ENCODE measurements at regions not wholly inside any gene's neighbourhood (a gene's known extent, or its start where the extent isn't known, plus 50 kb on each side); places are given as distances from the start of the nearest gene placed in this dataset.
A peak's percentile ranks its signal among the peaks of the same experiment; 100 is the strongest.

DNA sequence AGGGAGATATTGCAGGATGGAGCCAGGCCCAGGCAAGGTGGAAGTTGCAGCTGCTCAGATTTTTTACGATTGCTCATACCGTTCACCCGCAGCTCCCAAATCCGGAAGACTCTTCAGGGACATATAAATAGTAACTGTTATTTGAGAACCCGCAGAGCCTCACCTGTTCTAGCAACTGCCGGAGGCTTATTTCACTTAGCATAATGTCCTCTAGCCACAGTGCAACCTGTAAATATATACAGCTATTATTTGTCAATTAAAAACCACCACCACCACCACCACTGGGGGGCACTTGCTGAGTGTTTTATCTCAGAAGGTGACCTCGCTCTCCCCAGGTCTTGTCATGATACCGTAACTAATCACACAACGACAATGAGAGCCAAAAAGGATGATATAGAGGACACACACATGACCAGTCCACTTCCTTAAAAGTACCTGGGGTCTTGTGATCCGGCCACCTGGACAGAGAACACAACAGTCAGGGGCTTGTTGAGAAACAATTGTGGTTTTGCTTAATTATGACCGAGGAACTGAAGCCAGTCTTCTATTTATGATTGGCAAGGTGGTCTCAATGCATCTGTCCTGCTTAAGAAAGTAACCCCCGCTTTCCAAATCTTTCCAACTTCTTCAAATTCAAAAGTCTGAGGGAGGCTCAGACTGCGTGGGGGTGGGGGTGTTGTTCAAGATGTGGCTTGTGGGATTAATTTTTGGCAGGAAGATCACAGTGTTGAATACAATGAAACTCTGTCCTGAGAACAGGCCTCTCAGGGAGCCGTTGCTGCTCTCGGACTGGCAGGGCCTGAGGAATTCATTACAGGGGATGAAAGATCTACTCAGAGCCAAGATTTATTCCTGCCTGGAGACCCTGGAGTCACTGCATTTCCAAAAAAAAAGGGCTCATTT lies 72.3 kb upstream of the PRNP start:
- 0 out of 2 replicates have a peak, but pooled peaks cover 8% of the 10 kb centered on the region for H3K9me3 ChIP-seq
- H4K20me1 ChIP-seq = no peaks in the 10 kb centered on the region
- H3K27me3 ChIP-seq = no peaks in the 10 kb centered on the region
- H3K4me1 ChIP-seq = peaks cover 21% of the 10 kb centered on the region
- TF ChIP-seq Cebpa-rat (IDR thresholded peaks at IDR 0.05) = no peak
- no peak overlapping the region for H3K4me3 ChIP-seq
- no peak overlapping the region for H3K9ac ChIP-seq
- H3K27ac ChIP-seq = no peak overlapping the region
- no peaks in the 10 kb centered on the region for H3K36me3 ChIP-seq
- peak overlapping the region; percentile 40; the same call in 1 of the 2 replicates for H3K4me2 ChIP-seq

DNA sequence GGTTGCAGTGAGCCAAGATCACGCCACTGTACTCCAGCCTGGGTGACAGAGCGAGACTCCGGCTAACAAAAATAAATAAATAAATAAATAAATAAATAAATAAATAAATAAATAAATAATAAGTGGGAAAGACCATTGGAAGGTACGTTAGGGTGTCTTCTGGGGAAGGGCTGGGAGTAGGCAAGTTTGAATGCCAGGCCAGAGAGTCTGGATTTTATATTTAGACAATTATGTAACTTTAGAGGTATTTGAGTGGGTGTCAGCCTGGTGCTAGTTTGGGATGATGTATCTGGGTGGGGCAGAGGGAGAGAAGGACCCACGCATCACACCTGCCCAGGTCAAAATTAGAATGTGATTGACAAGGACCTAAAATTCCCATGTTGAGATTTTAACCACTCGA lies 73.1 kb upstream of the PRNP start:
- no peaks in the 10 kb centered on the region for H3K27me3 ChIP-seq
- 0 out of 2 replicates have a peak, but pooled peaks cover 8% of the 10 kb centered on the region for H3K9me3 ChIP-seq
- no peak overlapping the region for H3K4me3 ChIP-seq
- no peaks in the 10 kb centered on the region for H3K36me3 ChIP-seq
- TF ChIP-seq Cebpa-rat (IDR thresholded peaks at IDR 0.05) = no peak
- no peak overlapping the region for H3K4me2 ChIP-seq
- H4K20me1 ChIP-seq = no peaks in the 10 kb centered on the region
- H3K9ac ChIP-seq = no peak overlapping the region
- no peak overlapping the region for H3K27ac ChIP-seq
- peaks cover 13% of the 10 kb centered on the region for H3K4me1 ChIP-seq

DNA sequence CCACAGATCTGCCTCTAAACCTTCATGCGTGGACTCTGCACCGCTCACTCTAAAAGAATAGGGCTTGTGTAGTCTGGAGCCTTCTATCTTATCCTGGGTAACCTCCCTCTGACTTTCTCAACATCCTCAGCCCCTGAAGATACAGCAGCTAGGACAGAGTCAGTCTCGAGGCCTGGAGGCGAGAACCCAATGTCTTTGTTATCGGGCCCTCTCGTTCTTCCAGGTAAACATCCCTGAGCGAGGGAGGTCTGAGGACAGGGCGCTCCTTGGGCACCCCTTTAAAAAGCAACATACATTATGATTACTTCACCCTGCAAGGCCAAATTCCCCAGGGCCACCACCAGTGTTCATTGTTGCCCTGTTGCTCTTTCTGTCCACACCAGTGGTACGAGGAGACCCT lies 75.4 kb upstream of the PRNP start:
- Histone ChIP-seq H3K9me3 (no peaks in the 10 kb centered on the region), H4K20me1 (no peaks in the 10 kb centered on the region), H3K4me1 (peaks cover 12% of the 10 kb centered on the region), H3K4me3 (no peak overlapping the region), H3K9ac (no peak overlapping the region), H3K4me2 (no peak overlapping the region), H3K27ac (no peak overlapping the region), H3K36me3 (no peaks in the 10 kb centered on the region), H3K27me3 (no peaks in the 10 kb centered on the region)
- TF ChIP-seq Cebpa-rat (IDR thresholded peaks at IDR 0.05) = no peak

DNA sequence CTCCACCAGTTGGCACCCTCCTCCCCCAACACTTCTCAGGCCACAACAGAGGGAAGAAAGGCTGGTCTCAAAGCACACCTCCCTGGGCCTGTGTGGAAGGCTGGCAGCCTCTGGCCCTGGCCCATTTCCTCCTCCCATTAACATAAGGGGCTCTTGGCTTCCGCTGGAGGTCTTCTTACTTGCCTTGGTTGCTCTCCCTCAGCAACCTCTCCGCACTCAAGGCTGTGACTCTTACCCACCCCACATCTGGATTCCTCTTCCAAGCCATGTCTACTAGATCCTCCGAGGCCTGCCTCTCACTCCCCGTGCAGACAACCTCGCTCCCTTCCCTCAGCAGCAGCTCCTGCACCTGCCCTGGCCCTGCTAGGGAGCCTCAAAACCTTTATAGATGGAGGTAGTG lies 76.7 kb upstream of the PRNP start:
- Histone ChIP-seq H3K9me3 (no peaks in the 10 kb centered on the region), H4K20me1 (no peaks in the 10 kb centered on the region), H3K36me3 (no peaks in the 10 kb centered on the region), H3K27ac (no peak overlapping the region), H3K27me3 (no peaks in the 10 kb centered on the region), H3K4me1 (peaks cover 12% of the 10 kb centered on the region), H3K9ac (no peak overlapping the region), H3K4me2 (no peak overlapping the region), H3K4me3 (no peak overlapping the region)
- no peak for TF ChIP-seq Cebpa-rat (IDR thresholded peaks at IDR 0.05)

DNA sequence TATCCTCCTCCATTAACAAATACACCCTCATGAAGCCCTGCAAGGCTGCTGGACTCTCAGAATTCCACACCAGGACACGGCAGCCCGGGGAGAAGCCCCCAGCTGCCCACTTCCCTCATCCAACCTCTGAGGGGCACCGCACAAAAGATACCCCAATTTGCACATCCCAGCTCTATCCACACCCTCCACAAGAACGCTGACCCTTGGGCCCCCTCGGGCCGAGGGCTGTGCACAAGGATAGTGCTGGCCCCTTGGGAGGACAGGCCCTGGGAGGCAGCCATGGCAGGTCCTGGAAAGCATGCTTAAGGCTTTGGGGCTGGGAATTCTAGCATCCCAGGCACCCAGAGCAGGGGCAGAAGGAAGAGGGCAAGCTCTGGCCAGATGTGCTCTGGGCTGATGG lies 77.4 kb upstream of the PRNP start:
- no peak overlapping the region for H3K4me3 ChIP-seq
- H3K9ac ChIP-seq = no peak overlapping the region
- H3K27ac ChIP-seq = no peak overlapping the region
- H3K9me3 ChIP-seq = no peaks in the 10 kb centered on the region
- no peaks in the 10 kb centered on the region for H3K27me3 ChIP-seq
- H3K4me1 ChIP-seq = peaks cover 6% of the 10 kb centered on the region
- TF ChIP-seq Cebpa-rat (IDR thresholded peaks at IDR 0.05) = no peak
- H3K4me2 ChIP-seq = no peak overlapping the region
- no peaks in the 10 kb centered on the region for H4K20me1 ChIP-seq
- no peaks in the 10 kb centered on the region for H3K36me3 ChIP-seq

DNA sequence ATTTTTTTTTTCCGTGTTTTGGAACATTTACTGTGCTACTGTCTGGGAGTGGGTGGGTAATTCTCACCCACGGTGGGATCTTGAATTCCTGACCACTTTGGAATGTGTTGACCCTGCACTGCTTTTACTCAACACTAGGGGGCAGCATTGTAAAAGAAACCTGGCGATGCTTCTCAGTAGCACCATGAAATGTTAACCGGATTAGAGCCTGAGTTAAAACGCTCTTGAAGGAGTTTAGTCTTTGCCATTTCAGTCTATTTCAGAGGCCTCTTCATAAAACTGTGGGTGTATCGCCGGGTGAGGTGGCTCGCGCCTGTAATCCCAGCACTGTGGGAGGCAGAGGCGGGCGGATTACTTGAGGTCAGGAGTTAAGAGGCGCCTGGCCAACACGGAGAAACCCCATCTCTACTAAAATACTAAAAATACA lies 79.0 kb upstream of the PRNP start:
- Histone ChIP-seq H3K9ac (no peak overlapping the region), H3K4me1 (no peaks in the 10 kb centered on the region), H3K36me3 (no peaks in the 10 kb centered on the region), H3K9me3 (no peaks in the 10 kb centered on the region), H3K4me3 (no peak overlapping the region), H3K4me2 (no peak overlapping the region), H3K27me3 (no peaks in the 10 kb centered on the region), H3K27ac (no peak overlapping the region), H4K20me1 (no peaks in the 10 kb centered on the region)
- TF ChIP-seq Cebpa-rat (IDR thresholded peaks at IDR 0.05) = no peak

DNA sequence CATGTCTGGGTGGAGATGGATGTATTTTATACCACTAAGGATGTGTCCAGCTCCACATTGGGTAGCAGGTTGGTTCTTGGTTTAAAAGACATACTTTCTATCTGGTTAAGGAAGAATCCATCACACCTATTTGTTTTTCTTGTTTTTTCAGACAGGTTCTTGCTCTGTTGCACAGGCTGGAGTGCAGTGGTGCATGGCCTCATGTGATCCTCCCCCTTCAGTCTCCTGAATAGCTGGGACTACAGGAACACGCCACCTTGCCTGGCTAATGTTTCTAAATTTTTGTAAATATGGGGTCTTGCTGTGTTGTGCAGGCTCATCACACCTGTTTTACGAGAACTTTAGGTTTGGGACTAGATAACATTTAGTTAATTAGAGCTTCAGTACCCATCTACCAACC lies 80.2 kb upstream of the PRNP start:
- H3K27me3 ChIP-seq = no peaks in the 10 kb centered on the region
- no peak overlapping the region for H3K4me3 ChIP-seq
- no peak overlapping the region for H3K9ac ChIP-seq
- H3K4me2 ChIP-seq = no peak overlapping the region
- TF ChIP-seq Cebpa-rat (IDR thresholded peaks at IDR 0.05) = no peak
- H3K27ac ChIP-seq = no peak overlapping the region
- H3K9me3 ChIP-seq = no peaks in the 10 kb centered on the region
- no peaks in the 10 kb centered on the region for H3K36me3 ChIP-seq
- no peaks in the 10 kb centered on the region for H3K4me1 ChIP-seq
- no peaks in the 10 kb centered on the region for H4K20me1 ChIP-seq

DNA sequence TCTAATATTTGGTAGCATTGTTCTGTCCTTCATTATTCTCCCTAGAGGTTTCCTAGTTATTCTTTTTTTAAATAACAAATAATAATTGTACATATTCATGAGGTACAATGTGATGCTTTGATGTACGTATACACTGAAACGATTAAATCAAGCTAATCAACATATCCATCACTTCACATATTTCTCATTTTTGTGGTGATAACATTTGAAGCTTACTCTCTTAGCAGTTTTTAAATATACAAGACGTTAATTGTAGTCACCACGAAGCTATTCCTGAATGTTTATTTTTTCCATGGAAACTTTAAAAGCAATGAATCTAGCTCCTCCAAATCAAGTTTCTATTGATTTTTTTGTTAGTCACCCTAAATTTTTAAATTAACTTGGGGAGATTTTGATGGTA lies 81.1 kb upstream of the PRNP start:
- TF ChIP-seq Cebpa-rat (IDR thresholded peaks at IDR 0.05) = no peak

DNA sequence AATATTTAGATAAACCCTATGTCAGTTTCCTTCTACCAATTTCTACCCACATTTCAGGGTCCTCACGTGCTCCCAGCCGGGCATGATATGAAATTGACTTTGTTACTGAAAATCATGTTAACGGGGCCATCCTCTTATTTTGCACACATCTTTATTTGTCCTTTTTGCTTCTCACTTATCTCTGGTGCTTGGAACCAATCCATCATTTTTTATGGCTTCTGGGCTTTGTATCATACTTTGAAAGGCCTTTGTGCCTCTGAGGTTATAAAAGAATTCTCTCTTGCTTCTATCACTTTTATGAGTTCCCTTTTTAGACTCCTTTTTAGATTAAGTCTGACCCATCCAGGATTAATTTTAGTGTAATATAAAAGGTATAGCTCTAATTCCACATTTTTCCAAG lies 81.7 kb upstream of the PRNP start:
- H3K9ac ChIP-seq = no peak overlapping the region
- H3K4me1 ChIP-seq = no peaks in the 10 kb centered on the region
- H3K4me2 ChIP-seq = no peak overlapping the region
- H3K27ac ChIP-seq = no peak overlapping the region
- no peaks in the 10 kb centered on the region for H3K36me3 ChIP-seq
- no peaks in the 10 kb centered on the region for H3K27me3 ChIP-seq
- H3K9me3 ChIP-seq = no peaks in the 10 kb centered on the region
- H4K20me1 ChIP-seq = no peaks in the 10 kb centered on the region
- no peak for TF ChIP-seq Cebpa-rat (IDR thresholded peaks at IDR 0.05)
- no peak overlapping the region for H3K4me3 ChIP-seq

More for the DNA sequence above, 81.1 kb upstream of the PRNP start:
- Histone ChIP-seq H3K4me2 (no peak overlapping the region), H3K4me1 (no peaks in the 10 kb centered on the region), H3K27ac (no peak overlapping the region), H3K27me3 (no peaks in the 10 kb centered on the region), H4K20me1 (no peaks in the 10 kb centered on the region), H3K36me3 (no peaks in the 10 kb centered on the region), H3K9me3 (no peaks in the 10 kb centered on the region), H3K9ac (no peak overlapping the region), H3K4me3 (no peak overlapping the region)

DNA sequence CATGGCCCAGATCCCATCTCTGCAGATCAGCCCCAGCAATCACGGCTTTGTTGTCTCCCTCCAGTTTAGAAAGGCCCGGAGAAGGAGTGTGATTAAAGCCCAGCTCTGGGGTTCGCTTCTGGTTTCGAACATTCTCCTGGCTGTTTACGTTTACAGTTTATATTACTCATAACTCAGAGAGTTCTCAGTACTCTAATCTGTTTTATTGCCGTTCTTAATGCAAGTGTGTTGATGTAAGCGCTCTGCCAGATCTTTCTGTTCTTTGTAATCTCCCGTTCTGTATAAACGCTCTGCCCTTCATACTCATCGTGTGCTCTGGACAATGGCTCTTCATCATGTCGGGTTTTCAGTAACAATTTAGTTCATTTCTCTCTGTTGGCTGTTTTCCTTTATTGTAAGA lies 82.5 kb upstream of the PRNP start:
- Histone ChIP-seq H3K9ac (no peak overlapping the region), H3K4me1 (no peaks in the 10 kb centered on the region), H3K27me3 (no peaks in the 10 kb centered on the region), H3K9me3 (no peaks in the 10 kb centered on the region), H3K27ac (no peak overlapping the region), H3K4me3 (no peak overlapping the region), H4K20me1 (no peaks in the 10 kb centered on the region), H3K36me3 (no peaks in the 10 kb centered on the region), H3K4me2 (no peak overlapping the region)
- TF ChIP-seq Cebpa-rat (IDR thresholded peaks at IDR 0.05) = no peak

Data from BLaER1 (cell line).